ENCODE measurements at regions not wholly inside any gene's neighbourhood (a gene's known extent, or its start where the extent isn't known, plus 50 kb on each side); places are given as distances from the start of the nearest gene placed in this dataset.

- peak; percentile 91 for TF ChIP-seq CTCF (conservative IDR thresholded peaks at IDR 0.05)
- no peak overlapping the region for H3K27ac ChIP-seq
Measured at GRCh38 chr20:60851826-60852704, 400.0 kb upstream of the CDH4 start.

GRCh38 chr20:60857708-60858107, 394.4 kb upstream of the CDH4 start:
- no peak for TF ChIP-seq CTCF (conservative IDR thresholded peaks at IDR 0.05)

GRCh38 chr20:60862601-60863000, 389.5 kb upstream of the CDH4 start:
- TF ChIP-seq CTCF (conservative IDR thresholded peaks at IDR 0.05), result no peak
- H3K27ac ChIP-seq, result no peak overlapping the region

More at GRCh38 chr20:60857708-60858107, 394.4 kb upstream of the CDH4 start:
- H3K27ac ChIP-seq, result no peak overlapping the region

- TF ChIP-seq CTCF (conservative IDR thresholded peaks at IDR 0.05), result no peak
- no peak overlapping the region for H3K27ac ChIP-seq
Measured at GRCh38 chr20:60863548-60863947, 388.5 kb upstream of the CDH4 start.

GRCh38 chr20:60867589-60867988, 384.5 kb upstream of the CDH4 start:
- TF ChIP-seq CTCF (conservative IDR thresholded peaks at IDR 0.05), result no peak
- H3K27ac ChIP-seq, result no peak overlapping the region

- TF ChIP-seq CTCF (conservative IDR thresholded peaks at IDR 0.05), result no peak
- H3K27ac ChIP-seq, result no peak overlapping the region
Measured at GRCh38 chr20:60868316-60868891, 383.7 kb upstream of the CDH4 start.

- TF ChIP-seq CTCF (conservative IDR thresholded peaks at IDR 0.05), result peak; percentile 21; the same call in 1 of the 2 replicates
- H3K27ac ChIP-seq, result no peak overlapping the region
Measured at GRCh38 chr20:60869087-60869486, 383.0 kb upstream of the CDH4 start.
